ENCODE measurements at regions not wholly inside any gene's neighbourhood (a gene's known extent, or its start where the extent isn't known, plus 50 kb on each side); places are given as distances from the start of the nearest gene placed in this dataset.
"Not testable (repeated sequence)": the region's sequence is repeated elsewhere in the genome, so short reads cannot be mapped to it uniquely, and the experiment has no call there.

GRCh38 chr5:91744470-91744869 is 361.4 kb upstream of the ARRDC3 start:
- not testable (repeated sequence) for DNase-seq

DNA sequence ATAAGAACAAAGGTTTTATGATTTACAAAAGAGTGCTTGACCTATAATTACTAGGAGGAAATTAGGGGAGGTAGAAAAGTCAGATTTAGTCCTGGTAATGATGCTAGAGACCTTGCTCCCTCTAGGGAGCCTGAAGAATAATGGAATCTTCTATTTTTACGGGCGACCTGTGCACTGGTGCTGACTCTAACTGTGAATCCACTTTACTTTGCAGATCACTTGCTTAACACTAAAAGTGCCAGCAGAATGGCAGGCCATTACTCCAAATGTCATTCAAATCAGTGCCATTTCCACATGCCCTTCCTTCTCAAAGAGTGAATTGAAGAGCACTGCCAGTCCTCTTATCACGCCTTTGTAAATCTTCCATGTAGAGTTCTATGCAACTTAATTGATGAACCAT is 359.4 kb upstream of the ARRDC3 start:
- DNase-seq: no peak

DNA sequence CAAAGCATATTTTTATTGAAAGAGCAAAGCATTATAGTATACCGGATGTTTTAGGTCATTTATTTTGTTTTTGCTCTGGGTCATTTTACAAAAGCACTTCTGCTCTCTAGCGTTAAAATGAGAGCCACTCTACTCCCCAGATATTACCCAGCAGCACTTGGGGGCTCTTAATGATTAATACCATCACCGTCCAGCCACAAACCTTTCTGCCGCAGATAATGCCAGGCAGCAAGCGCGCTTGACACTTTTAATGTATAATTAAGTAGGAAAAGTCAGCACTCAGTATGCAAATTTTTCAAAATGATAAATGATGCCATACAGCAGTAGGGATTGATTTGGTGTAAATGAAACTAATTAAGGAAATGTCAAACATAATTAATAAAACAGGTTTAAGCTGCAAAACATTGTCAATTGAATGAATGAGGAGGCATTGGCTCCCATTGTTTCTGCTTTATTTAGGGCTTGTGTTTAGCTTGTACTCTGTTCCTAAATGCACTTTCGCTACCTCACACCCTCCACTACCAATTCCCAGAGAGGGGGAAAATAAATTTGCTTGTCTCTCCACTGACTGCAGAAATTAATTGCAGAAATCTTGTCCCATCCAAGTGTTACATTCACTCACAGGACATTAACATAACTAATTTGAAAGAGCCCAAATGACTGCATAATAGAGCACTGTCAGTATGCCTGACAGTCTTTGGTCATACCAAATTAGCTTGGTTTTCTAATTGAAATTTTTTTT is 358.8 kb upstream of the ARRDC3 start:
- DNase-seq: no peak

DNA sequence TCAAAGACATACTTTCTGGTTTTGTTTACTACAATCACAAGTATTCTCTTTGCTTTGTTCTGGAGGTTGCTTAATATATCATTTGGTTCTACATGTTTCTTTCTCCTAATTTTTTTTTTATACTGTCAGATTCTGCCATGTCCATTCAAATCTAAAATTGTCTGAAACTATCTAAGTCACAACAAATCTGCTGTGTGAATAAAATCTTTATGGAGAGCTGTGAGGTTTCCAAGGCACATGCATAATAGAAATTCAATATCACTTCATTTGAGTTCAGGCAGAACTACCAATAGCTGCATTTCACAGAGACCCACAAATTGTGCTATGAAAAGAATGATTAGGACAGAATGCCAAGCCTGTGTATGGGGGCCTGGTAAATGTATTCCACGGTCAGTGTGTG is 346.9 kb upstream of the ARRDC3 start:
- no peak for DNase-seq

- DNase-seq: no peak
Observed at GRCh38 chr5:91727463-91727862, 344.3 kb upstream of the ARRDC3 start.

GRCh38 chr5:91722736-91723467 is 339.8 kb upstream of the ARRDC3 start:
- no peak for DNase-seq

GRCh38 chr5:91712718-91713117 is 329.6 kb upstream of the ARRDC3 start:
- no peak for DNase-seq

DNA sequence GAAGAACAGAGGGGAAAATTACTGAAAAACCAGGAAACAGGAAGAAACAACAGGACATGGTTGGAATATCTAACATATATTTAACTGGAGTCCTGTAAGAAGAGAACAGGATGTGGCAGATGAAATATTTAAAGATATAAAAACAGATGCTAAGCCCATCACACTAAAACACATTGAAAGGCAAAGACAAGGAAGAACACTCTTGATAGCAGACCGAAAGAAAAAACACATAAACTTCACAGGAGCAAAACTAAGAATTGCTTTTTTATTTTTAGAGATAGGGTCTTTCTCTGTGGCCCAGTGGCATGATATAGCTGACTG is 324.4 kb upstream of the ARRDC3 start:
- DNase-seq: no peak

DNA sequence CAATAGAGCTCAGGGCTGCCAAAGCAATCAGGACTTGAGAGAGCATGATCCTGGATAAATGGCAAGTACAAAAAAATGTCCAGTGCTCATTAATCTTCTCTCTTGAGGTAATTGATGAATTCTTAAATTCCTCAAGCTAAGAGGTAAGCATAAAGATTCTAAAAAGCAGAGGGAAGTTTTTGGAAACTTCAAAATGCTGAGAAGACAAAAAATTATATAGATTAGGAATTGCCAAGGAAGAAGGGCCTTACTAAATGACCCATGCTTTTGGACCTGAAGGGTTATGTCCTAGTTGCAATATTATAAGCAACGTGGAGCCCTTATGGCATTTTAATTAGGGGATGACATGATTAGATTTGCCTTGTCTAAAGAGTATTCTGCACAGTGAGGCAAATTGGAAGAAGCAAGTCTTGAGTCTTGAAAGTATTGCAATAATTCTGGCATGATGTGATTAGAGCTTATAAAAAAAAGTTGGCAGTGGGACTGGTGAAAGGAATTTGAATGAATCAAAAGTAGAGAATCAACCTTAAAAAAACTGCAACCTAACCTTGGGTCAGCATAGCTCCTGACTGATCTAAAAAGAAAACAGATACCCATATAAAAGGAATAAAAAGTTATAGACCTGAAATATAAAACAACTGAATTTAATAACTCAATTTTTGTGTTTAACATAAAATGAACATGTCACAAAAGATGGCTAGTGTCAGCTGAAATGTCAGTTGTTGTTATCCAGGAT is 323.8 kb upstream of the ARRDC3 start:
- no peak for DNase-seq

- DNase-seq: no peak
Observed at GRCh38 chr5:91703128-91703527, 320.0 kb upstream of the ARRDC3 start.

- no peak for DNase-seq
Observed at GRCh38 chr5:91699429-91699828, 316.3 kb upstream of the ARRDC3 start.

- no peak for DNase-seq
Observed at GRCh38 chr5:91691592-91691991, 308.5 kb upstream of the ARRDC3 start.

GRCh38 chr5:91690921-91691320 is 307.8 kb upstream of the ARRDC3 start:
- no peak for DNase-seq

DNA sequence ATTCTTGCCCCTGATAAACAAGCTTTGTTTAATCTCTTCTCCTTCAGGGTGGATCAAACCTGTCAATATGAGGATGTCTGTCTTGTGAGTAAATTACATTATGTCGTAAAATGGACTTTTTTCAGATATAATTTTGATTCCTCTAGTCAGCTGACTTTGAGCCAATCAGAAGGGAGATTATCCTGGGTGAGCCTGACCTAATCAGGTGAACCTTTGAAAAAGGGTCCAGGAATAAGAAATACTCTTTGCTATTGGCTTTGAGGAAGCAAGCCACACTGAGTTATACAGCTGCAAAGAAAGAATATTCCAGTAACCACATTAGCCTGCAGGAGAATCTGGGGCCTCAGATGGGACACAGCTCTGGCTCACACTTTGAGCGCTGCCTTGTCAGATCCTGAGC is 304.3 kb upstream of the ARRDC3 start:
- no peak for DNase-seq

DNA sequence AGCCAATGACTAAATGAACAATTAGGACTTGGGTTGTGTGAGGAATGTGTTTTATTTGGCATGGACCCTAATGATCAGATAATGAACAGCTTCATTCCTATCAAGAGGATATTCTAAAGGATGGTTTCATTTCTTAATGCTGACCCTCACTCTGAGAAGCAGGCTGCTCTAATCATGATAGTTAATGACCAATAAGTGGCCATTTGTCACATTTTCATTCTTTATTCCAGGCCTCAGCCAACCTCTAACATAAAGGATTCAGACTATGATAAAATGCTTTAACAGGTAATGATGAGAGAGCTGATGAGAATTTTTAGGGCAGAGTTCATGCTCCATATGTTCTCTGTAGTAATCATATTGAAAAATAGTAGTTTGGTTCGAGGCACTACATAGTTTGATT is 301.5 kb upstream of the ARRDC3 start:
- DNase-seq: no peak

DNA sequence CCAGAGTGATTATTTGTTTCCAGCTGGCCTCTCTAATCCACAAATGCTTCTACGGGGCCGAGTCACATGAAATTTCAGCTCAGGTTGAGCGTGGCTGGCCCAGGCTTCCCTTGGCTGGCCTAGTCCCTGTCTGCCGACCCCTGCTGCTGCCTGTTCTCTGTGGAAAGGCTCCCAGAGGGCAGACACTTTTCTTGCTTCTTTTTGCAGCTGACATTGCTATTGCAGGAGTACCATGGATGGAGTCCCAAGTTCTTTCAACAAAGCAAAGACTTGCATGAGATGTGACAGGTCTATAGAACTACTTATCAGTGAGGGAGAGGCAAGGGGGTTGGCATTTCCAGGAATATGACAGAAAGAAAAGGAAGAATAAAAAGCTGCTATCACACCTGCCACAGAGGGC is 287.4 kb upstream of the ARRDC3 start:
- DNase-seq: no peak

- no peak for DNase-seq
Observed at GRCh38 chr5:91670122-91670521, 287.0 kb upstream of the ARRDC3 start.

DNA sequence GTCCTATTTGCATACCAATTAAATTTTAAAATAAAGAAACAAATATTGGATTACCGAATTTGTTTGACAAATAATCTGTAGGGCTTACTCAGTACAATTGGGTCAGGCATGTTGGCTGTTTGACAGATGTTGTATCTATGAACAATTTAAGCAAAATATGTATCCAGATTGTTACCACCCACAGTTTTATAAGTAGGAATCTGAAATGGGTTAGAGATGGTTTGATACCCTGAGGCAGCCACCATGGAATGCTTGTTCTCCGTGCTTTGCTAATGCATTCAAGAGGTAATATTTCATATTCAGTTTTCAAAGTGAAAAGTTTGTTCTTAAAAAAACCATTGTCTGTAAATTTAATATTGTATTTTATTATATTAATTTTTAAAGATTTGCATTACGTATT is 285.1 kb upstream of the ARRDC3 start:
- no peak for DNase-seq

GRCh38 chr5:91652678-91653077 is 269.6 kb upstream of the ARRDC3 start:
- DNase-seq: no peak

DNA sequence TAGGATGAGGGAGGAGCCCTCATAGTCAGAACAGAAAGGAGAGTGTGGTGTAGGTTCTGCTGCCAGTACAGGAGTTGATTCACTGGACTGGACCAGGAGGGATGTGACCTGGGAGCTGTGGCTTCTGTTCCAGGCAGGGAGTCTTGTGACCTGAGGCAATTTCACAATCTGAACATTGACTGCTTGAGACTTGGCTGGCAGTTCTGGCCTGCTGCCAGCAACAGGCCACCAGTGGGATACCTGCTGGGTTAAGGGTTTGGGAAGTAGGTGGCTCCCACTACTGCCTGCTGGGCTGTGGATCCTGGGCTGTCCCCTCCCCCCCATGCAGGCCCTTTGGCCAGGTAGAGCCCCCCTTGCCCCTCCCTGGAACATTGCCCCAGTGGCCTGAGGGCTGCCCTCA is 268.6 kb upstream of the ARRDC3 start:
- no peak for DNase-seq

DNA sequence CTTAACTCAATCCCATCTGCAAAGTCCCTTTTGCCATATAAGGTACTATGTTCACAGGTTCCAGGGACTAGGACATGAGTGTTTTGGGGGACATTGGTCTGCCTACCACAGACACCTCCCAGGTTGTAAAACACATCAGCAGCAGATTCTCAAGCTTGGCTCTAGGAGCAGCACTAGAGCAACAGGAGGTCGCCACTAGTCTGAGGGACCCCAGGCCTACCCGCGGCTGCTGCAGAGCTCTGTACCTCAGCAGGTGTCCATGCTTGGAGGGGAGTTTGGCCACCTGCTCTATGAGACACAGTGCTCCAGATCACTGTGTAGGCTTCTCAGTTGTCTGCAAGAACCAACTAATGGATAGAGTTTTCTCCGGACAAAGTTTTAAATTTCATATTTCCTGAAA is 262.2 kb upstream of the ARRDC3 start:
- no peak for DNase-seq

- DNase-seq: no peak
Observed at GRCh38 chr5:91643797-91644196, 260.7 kb upstream of the ARRDC3 start.

DNA sequence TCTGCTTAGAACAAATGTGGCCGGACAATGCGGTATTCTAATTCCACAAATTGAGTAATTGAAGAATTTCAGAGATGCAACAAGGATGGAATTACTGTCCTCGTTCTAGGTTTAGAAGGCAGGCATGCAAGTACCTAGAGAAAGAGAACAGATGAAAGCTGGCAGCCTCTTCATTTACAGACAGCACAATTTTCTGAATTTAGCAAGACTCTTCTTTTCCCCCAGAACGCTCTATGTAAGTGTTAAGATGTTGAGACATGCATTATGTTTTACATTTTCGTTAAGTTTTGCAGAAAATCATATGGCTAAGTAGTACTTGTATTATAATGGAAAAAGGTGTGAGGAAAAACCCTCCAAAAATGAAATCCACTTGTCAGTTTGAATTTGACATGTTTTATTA is 259.5 kb upstream of the ARRDC3 start:
- DNase-seq: no peak

DNA sequence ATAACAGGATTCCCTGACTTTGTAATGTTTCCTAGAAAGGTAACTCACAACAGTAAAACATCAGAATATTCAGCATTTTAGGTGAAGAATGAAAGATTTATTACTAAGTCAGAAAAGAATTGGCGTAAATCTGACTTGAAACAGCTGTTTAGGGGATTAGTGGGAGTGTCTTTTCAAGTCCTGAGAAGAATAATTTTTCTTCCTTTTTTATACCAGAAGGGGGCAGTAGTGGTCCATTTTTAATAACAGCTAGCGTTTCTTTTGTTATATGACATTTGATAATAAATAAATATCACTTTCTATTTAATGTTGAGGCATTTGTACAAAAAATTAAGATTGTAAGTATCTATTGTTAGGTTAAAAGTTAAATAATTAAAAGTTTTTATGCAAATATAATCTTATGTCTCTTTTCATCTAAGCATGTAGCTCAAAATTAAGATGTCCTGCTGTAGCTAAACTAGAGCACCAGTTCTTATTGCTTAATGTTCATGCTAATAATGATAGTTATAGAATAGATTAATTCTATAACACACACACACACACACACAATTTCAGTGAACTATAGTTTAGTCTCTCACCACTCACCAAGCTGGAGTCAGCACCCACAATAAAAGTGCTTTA is 258.7 kb upstream of the ARRDC3 start:
- peak in 1 of 2 donors; percentile 38 for DNase-seq
